PC-9 (cell line): ENCODE measurements at regions not wholly inside any gene's neighbourhood (a gene's known extent, or its start where the extent isn't known, plus 50 kb on each side); places are given as distances from the start of the nearest gene placed in this dataset.

Experiments used
- CTCF ChIP-seq: fragments of 200-600 bp; sonication (generic); conservative IDR thresholded peaks from 2 replicates; pipeline ENCODE4 v1.6.1; 2017; ENCODE audit warnings: mixed run types, antibody characterized with exemption, mild to moderate bottlenecking, moderate library complexity
- EZH2 ChIP-seq: fragments of 200-600 bp; sonication (generic); IDR thresholded peaks from 2 replicates; pipeline ENCODE4 v1.8.0; 2017; ENCODE audit warnings: antibody characterized with exemption, low read depth

- no peak for TF ChIP-seq CTCF
- no peak for TF ChIP-seq EZH2
Observed at GRCh38 chr3:135623558-135623957, 342.0 kb upstream of the PPP2R3A start.
